ENCODE measurements at regions not wholly inside any gene's neighbourhood (a gene's known extent, or its start where the extent isn't known, plus 50 kb on each side); places are given as distances from the start of the nearest gene placed in this dataset.

DNA sequence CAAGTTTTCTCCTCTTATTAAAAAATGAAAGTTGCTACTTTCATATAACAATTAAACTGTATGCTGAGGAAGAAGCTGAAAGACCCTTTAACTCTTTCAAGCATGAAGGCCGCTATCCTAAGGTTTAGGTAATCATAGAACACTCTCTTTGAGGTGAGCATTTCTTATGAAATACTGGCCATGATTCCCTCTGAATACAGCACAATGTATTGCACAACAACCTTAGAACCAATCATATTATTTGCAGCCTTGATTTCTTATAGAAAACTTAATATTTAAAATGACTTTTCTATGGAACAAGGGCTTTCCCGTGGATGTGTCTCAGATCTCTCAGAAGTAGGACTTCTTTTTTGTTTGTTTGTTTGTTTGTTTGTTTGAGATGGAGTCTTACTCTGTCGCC lies 333.4 kb upstream of the TEX13C start:
- TF ChIP-seq, protein P1, sequence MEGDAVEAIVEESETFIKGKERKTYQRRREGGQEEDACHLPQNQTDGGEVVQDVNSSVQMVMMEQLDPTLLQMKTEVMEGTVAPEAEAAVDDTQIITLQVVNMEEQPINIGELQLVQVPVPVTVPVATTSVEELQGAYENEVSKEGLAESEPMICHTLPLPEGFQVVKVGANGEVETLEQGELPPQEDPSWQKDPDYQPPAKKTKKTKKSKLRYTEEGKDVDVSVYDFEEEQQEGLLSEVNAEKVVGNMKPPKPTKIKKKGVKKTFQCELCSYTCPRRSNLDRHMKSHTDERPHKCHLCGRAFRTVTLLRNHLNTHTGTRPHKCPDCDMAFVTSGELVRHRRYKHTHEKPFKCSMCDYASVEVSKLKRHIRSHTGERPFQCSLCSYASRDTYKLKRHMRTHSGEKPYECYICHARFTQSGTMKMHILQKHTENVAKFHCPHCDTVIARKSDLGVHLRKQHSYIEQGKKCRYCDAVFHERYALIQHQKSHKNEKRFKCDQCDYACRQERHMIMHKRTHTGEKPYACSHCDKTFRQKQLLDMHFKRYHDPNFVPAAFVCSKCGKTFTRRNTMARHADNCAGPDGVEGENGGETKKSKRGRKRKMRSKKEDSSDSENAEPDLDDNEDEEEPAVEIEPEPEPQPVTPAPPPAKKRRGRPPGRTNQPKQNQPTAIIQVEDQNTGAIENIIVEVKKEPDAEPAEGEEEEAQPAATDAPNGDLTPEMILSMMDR (IDR thresholded peaks at IDR 0.05; ENCODE audit: low read depth, low read length, missing input control) = no peak
- TF ChIP-seq YY1 (IDR thresholded peaks at IDR 0.05) = no peak
- TF ChIP-seq, protein P2, sequence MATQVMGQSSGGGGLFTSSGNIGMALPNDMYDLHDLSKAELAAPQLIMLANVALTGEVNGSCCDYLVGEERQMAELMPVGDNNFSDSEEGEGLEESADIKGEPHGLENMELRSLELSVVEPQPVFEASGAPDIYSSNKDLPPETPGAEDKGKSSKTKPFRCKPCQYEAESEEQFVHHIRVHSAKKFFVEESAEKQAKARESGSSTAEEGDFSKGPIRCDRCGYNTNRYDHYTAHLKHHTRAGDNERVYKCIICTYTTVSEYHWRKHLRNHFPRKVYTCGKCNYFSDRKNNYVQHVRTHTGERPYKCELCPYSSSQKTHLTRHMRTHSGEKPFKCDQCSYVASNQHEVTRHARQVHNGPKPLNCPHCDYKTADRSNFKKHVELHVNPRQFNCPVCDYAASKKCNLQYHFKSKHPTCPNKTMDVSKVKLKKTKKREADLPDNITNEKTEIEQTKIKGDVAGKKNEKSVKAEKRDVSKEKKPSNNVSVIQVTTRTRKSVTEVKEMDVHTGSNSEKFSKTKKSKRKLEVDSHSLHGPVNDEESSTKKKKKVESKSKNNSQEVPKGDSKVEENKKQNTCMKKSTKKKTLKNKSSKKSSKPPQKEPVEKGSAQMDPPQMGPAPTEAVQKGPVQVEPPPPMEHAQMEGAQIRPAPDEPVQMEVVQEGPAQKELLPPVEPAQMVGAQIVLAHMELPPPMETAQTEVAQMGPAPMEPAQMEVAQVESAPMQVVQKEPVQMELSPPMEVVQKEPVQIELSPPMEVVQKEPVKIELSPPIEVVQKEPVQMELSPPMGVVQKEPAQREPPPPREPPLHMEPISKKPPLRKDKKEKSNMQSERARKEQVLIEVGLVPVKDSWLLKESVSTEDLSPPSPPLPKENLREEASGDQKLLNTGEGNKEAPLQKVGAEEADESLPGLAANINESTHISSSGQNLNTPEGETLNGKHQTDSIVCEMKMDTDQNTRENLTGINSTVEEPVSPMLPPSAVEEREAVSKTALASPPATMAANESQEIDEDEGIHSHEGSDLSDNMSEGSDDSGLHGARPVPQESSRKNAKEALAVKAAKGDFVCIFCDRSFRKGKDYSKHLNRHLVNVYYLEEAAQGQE (IDR thresholded peaks at IDR 0.05) = no peak
- TF ChIP-seq, protein P3, sequence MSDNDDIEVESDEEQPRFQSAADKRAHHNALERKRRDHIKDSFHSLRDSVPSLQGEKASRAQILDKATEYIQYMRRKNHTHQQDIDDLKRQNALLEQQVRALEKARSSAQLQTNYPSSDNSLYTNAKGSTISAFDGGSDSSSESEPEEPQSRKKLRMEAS (IDR thresholded peaks at IDR 0.05) = no peak
- no peak for TF ChIP-seq JUND (IDR thresholded peaks at IDR 0.05)
- no peak for TF ChIP-seq GABPA (IDR thresholded peaks at IDR 0.05 in 1 of 2, conservative IDR thresholded peaks at IDR 0.05 in 1 of 2)
- no peak for TF ChIP-seq SP1 (IDR thresholded peaks at IDR 0.05)
- no peak for TF ChIP-seq TAF1 (conservative IDR thresholded peaks at IDR 0.05)
- TF ChIP-seq, protein P4, sequence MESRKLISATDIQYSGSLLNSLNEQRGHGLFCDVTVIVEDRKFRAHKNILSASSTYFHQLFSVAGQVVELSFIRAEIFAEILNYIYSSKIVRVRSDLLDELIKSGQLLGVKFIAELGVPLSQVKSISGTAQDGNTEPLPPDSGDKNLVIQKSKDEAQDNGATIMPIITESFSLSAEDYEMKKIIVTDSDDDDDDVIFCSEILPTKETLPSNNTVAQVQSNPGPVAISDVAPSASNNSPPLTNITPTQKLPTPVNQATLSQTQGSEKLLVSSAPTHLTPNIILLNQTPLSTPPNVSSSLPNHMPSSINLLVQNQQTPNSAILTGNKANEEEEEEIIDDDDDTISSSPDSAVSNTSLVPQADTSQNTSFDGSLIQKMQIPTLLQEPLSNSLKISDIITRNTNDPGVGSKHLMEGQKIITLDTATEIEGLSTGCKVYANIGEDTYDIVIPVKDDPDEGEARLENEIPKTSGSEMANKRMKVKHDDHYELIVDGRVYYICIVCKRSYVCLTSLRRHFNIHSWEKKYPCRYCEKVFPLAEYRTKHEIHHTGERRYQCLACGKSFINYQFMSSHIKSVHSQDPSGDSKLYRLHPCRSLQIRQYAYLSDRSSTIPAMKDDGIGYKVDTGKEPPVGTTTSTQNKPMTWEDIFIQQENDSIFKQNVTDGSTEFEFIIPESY (IDR thresholded peaks at IDR 0.05) = no peak
- no peak for TF ChIP-seq RAD21 (IDR thresholded peaks at IDR 0.05)
- TF ChIP-seq, protein P5, sequence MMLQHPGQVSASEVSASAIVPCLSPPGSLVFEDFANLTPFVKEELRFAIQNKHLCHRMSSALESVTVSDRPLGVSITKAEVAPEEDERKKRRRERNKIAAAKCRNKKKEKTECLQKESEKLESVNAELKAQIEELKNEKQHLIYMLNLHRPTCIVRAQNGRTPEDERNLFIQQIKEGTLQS (IDR thresholded peaks at IDR 0.05) = no peak
- TF ChIP-seq EGR1 (IDR thresholded peaks at IDR 0.05; ENCODE audit: low read depth in 2 of 2) = no peak
- TF ChIP-seq FOXA1 (IDR thresholded peaks at IDR 0.05) = no peak
